GM12878 (cell line): ENCODE measurements at regions not wholly inside any gene's neighbourhood (a gene's known extent, or its start where the extent isn't known, plus 50 kb on each side); places are given as distances from the start of the nearest gene placed in this dataset.

ENCODE experiments used
- ATAC-seq: fragments of 200-7000 bp; cut with Tn5 transposase; 3 replicates; pipeline ENCODE4 v1.9.1; 2020; ENCODE audit warnings: mild to moderate bottlenecking, moderate library complexity
- BruUV-seq: library from RNA; stranded (reverse); fragments of 400-500 nt; replicated peaks from 2 replicates; lab custom pipeline; 2021; lab: Mats Ljungman, UMichigan
- CTCF ChIA-PET: fragments of 300-600 bp; sonication (Branson Sonifier 250); formaldehyde crosslinking; extraction: SDS; loops from one replicate; lab custom pipeline; 2021; ENCODE audit warnings: inconsistent platforms; lab: Yijun Ruan, JAX
- POLR2A ChIA-PET: fragments of 350-600 bp; formaldehyde crosslinking; extraction: SDS; loops from one replicate; lab custom pipeline; 2021; ENCODE audit warnings: inconsistent platforms; lab: Charles Lee
- RAD21 ChIA-PET: fragments of 300-600 bp; sonication (Branson Sonifier 250); formaldehyde crosslinking; loops from one replicate; lab custom pipeline; 2023; ENCODE audit warnings: antibody characterized with exemption; ENCODE audit not compliant: unreplicated experiment; lab: Charles Lee
- SMC1A ChIA-PET: fragments of 300-600 bp; sonication (Branson Sonifier 250); formaldehyde crosslinking; loops from one replicate; lab custom pipeline; 2023; ENCODE audit not compliant: unreplicated experiment, uncharacterized antibody; lab: Charles Lee
- DNase-seq: peaks from one replicate; pipeline ENCODE4 v3.0.0-alpha.2; 2011; ENCODE audit warnings: low read depth, low spot score
- FAIRE-seq: peaks from 3 replicates; lab custom pipeline; 2011; peaks lifted over from hg19 to GRCh38; lab: Jason Lieb, UNC
- H2AFZ ChIP-seq: 2 replicates; pipeline ENCODE4 v1.6.0; 2011; ENCODE audit warnings: low read depth, low read length, control low read depth; ENCODE audit not compliant: control insufficient read depth
- H3K27ac ChIP-seq: 2 replicates; pipeline ENCODE4 v1.5.1; 2011; ENCODE audit warnings: control low read depth; ENCODE audit not compliant: control insufficient read depth, insufficient read depth
- H3K27me3 ChIP-seq, 2 experiments: replicated peaks in 1 of 2; 2 replicates each; pipeline versions ENCODE4 v1.6.0 to v1.6.1; 2011; ENCODE audit warnings: low read length in 1 of 2; ENCODE audit not compliant: control insufficient read depth in 2 of 2, insufficient read depth in 2 of 2
- H3K36me3 ChIP-seq, 2 experiments: 2 replicates each; pipeline ENCODE4 v1.5.1; 2011; ENCODE audit warnings: low read length in 1 of 2; ENCODE audit not compliant: control insufficient read depth in 2 of 2, insufficient read depth in 2 of 2
- H3K4me1 ChIP-seq: 2 replicates; pipeline ENCODE4 v1.6.1; 2011; ENCODE audit warnings: mild to moderate bottlenecking, low read length, moderate library complexity, mixed read lengths; ENCODE audit not compliant: control insufficient read depth, insufficient read depth
- H3K4me2 ChIP-seq: 2 replicates; pipeline ENCODE4 v1.6.0; 2011; ENCODE audit warnings: control low read depth; ENCODE audit not compliant: control insufficient read depth, insufficient read depth
- H3K4me3 ChIP-seq: fragments of 200-600 bp; sonication (generic); 2 replicates; pipeline ENCODE4 v1.5.1; 2016
- H3K79me2 ChIP-seq: 2 replicates; pipeline ENCODE4 v1.6.0; 2011; ENCODE audit warnings: low read length; ENCODE audit not compliant: control insufficient read depth, insufficient read depth
- H3K9ac ChIP-seq: 2 replicates; pipeline ENCODE4 v1.8.0; 2011; ENCODE audit warnings: low read length, control low read depth, mixed read lengths; ENCODE audit not compliant: control insufficient read depth, insufficient read depth
- H3K9me3 ChIP-seq: replicated peaks from 3 replicates; pipeline ENCODE4 v1.5.1; 2011; ENCODE audit warnings: mild to moderate bottlenecking, low read length; ENCODE audit not compliant: control insufficient read depth, insufficient read depth
- H4K20me1 ChIP-seq: 2 replicates; pipeline ENCODE4 v1.6.0; 2011; ENCODE audit not compliant: control insufficient read depth, insufficient read depth
- BMI1 ChIP-seq: fragments of 450-650 bp; IDR thresholded peaks from 2 replicates; pipeline ENCODE4 v1.6.1; 2016; ENCODE audit warnings: mild to moderate bottlenecking, moderate library complexity, borderline replicate concordance
- ESRRA ChIP-seq: IDR thresholded peaks from 2 replicates; pipeline ENCODE4 v1.6.1; 2012; ENCODE audit warnings: mild to moderate bottlenecking, low read length, improper control_type of control experiment
- JUND ChIP-seq: IDR thresholded peaks from 2 replicates; pipeline ENCODE4 v1.6.1; 2012; ENCODE audit warnings: low read depth, mild to moderate bottlenecking, low read length, improper control_type of control experiment, moderate library complexity
- NFIC ChIP-seq: IDR thresholded peaks from 2 replicates; pipeline ENCODE4 v1.6.1; 2012; ENCODE audit warnings: low read depth, mild to moderate bottlenecking, inconsistent platforms, low read length, moderate library complexity
- ZBTB4 ChIP-seq: fragments of 450-650 bp; formaldehyde crosslinking; IDR thresholded peaks from 2 replicates; pipeline ENCODE4 v1.4.0; 2022; ENCODE audit warnings: mild to moderate bottlenecking, moderate library complexity
- ZNF622 ChIP-seq: fragments of 450-650 bp; IDR thresholded peaks from 2 replicates; pipeline ENCODE4 v1.6.1; 2017; ENCODE audit warnings: mild to moderate bottlenecking, inconsistent platforms
- WGBS: methylation state at CpG from one replicate; pipeline ENCODE4 v1.1.6; 2016; ENCODE audit warnings: low lambda C conversion rate; ENCODE audit not compliant: insufficient replicate concordance, insufficient coverage; ENCODE audit errors: missing lambda C conversion rate; 5-methylcytosine and 5-hydroxymethylcytosine counted together
- in situ Hi-C: fragments of 300-500 bp; cut with MboI; formaldehyde crosslinking; loops from 9 replicates; pipeline ENCODE4 v1.14.3; 2018; ENCODE audit warnings: mixed read lengths
- intact Hi-C: fragments of 100-400 bp; cut with micrococcal nuclease; formaldehyde crosslinking; loops from one replicate; pipeline ENCODE4 v1.14.2; 2022; ENCODE audit not compliant: unreplicated experiment

GRCh38 chr4:122017296-122017695, 65.4 kb upstream of the TRPC3 start:
- ChIA-PET RAD21 (no interaction called here), SMC1A (no interaction called here), POLR2A (no interaction called here), CTCF (interaction anchor here (2.1 kb wide), 1 partner anchor 117 kb away, joined by 7 read pairs; no protein-coding TSS in a partner anchor)
- Histone ChIP-seq H3K9ac (no peak overlapping the region), H3K9me3 (no peaks in the 10 kb centered on the region), H3K79me2 (no peaks in the 10 kb centered on the region), H2AFZ (no peak overlapping the region), H3K4me2 (no peak overlapping the region), H3K27ac (no peak overlapping the region), H3K4me3 (no peak overlapping the region), H3K27me3 (no peaks in the 10 kb centered on the region; a peak in 1 of 4 replicates), H3K36me3 (no peaks in the 10 kb centered on the region), H3K4me1 (no peaks in the 10 kb centered on the region), H4K20me1 (no peaks in the 10 kb centered on the region)
- intact Hi-C loops: no loop called here
- no peak for TF ChIP-seq ESRRA
- no peak for TF ChIP-seq ZNF622
- TF ChIP-seq ZBTB4 (CRISPR knock-in tag): no peak
- no peak for TF ChIP-seq BMI1
- no peak for TF ChIP-seq JUND
- no peak for TF ChIP-seq NFIC
- DNase-seq: no peak
- BruUV-seq: no TSS peak
- no peak for FAIRE-seq
- 45% methylated on average over 2 of the region's 2 CpGs for WGBS
- no peak for ATAC-seq
- in situ Hi-C loops: no loop called here
